ENCODE measurements at regions not wholly inside any gene's neighbourhood (a gene's known extent, or its start where the extent isn't known, plus 50 kb on each side); places are given as distances from the start of the nearest gene placed in this dataset.

GRCh38 chr21:35792569-35793305 lies 267.6 kb downstream of the SETD4 start:
- Histone ChIP-seq H3K27ac (ENCODE audit: low read depth, low read length) (no peak overlapping the region), H3K9me3 (ENCODE audit: low read length) (no peaks in the 10 kb centered on the region), H3K4me1 (ENCODE audit: insufficient read depth, low read length) (no peaks in the 10 kb centered on the region), H3K36me3 (ENCODE audit: insufficient read depth, low read length) (no peaks in the 10 kb centered on the region), H3K4me3 (ENCODE audit: low read length) (no peak overlapping the region), H3K27me3 (ENCODE audit: insufficient read depth, low read length, poor library complexity, severe bottlenecking) (no peaks in the 10 kb centered on the region)
- H3K36me3 Mint-ChIP-seq = peaks cover 0 to 3% (median 0%) of the 10 kb centered on the region in 3 donors
- no peak for DNase-seq
- CTCF ChIA-PET = no interaction called here
- peaks cover 6 to 23% of the 10 kb centered on the region in 2 donors for H3K27me3 Mint-ChIP-seq
- H3K27ac Mint-ChIP-seq = no peak overlapping the region
- H3K4me1 Mint-ChIP-seq = no peaks in the 10 kb centered on the region
- H3K9me3 Mint-ChIP-seq = peaks cover 0 to 7% (median 4%) of the 10 kb centered on the region in 5 donors
- no peak overlapping the region for H3K4me3 Mint-ChIP-seq
- POLR2A ChIA-PET = no interaction called here

- Mint-ChIP-seq H3K9me3 (peaks cover 0 to 7% (median 4%) of the 10 kb centered on the region in 5 donors), H3K4me3 (no peak overlapping the region)
These were observed 268.6 kb downstream of the SETD4 start for GRCh38 chr21:35791541-35792325.

GRCh38 chr21:35783721-35784120 lies 276.6 kb downstream of the SETD4 start:
- H3K4me3 Mint-ChIP-seq = no peak overlapping the region
- Histone ChIP-seq H3K4me3 (ENCODE audit: low read length) (no peak overlapping the region), H3K4me1 (ENCODE audit: insufficient read depth, low read length) (no peaks in the 10 kb centered on the region), H3K9me3 (ENCODE audit: low read length) (no peaks in the 10 kb centered on the region), H3K36me3 (ENCODE audit: insufficient read depth, low read length) (no peaks in the 10 kb centered on the region), H3K27ac (ENCODE audit: low read depth, low read length) (no peak overlapping the region), H3K27me3 (ENCODE audit: insufficient read depth, low read length, poor library complexity, severe bottlenecking) (no peaks in the 10 kb centered on the region)
- H3K9me3 Mint-ChIP-seq = peaks cover 0 to 3% (median 0%) of the 10 kb centered on the region in 5 donors
- H3K27ac Mint-ChIP-seq = no peak overlapping the region
- peaks cover 10 to 39% of the 10 kb centered on the region in 2 donors for H3K27me3 Mint-ChIP-seq
- H3K36me3 Mint-ChIP-seq = no peaks in the 10 kb centered on the region
- ChIA-PET CTCF (no interaction called here), POLR2A (no interaction called here)
- DNase-seq = no peak
- H3K4me1 Mint-ChIP-seq = no peaks in the 10 kb centered on the region

More at GRCh38 chr21:35791541-35792325, 268.6 kb downstream of the SETD4 start:
- H3K4me1 ChIP-seq (ENCODE audit: insufficient read depth, low read length) = no peaks in the 10 kb centered on the region
- no peak overlapping the region for H3K4me3 ChIP-seq (ENCODE audit: low read length)
- H3K4me1 Mint-ChIP-seq = no peaks in the 10 kb centered on the region
- POLR2A ChIA-PET = no interaction called here
- no peak overlapping the region for H3K27ac ChIP-seq (ENCODE audit: low read depth, low read length)
- peaks cover 0 to 3% (median 0%) of the 10 kb centered on the region in 3 donors for H3K36me3 Mint-ChIP-seq
- no peak for DNase-seq
- H3K27me3 ChIP-seq (ENCODE audit: insufficient read depth, low read length, poor library complexity, severe bottlenecking) = no peaks in the 10 kb centered on the region
- no peaks in the 10 kb centered on the region for H3K36me3 ChIP-seq (ENCODE audit: insufficient read depth, low read length)
- no peak overlapping the region for H3K27ac Mint-ChIP-seq
- CTCF ChIA-PET = no interaction called here
- H3K9me3 ChIP-seq (ENCODE audit: low read length) = no peaks in the 10 kb centered on the region
- H3K27me3 Mint-ChIP-seq = peaks cover 10 to 14% of the 10 kb centered on the region in 2 donors

GRCh38 chr21:35782667-35783066 lies 277.7 kb downstream of the SETD4 start:
- H3K36me3 ChIP-seq (ENCODE audit: insufficient read depth, low read length) = no peaks in the 10 kb centered on the region
- H3K27me3 ChIP-seq (ENCODE audit: insufficient read depth, low read length, poor library complexity, severe bottlenecking) = no peaks in the 10 kb centered on the region
- Mint-ChIP-seq H3K27ac (no peak overlapping the region), H3K4me3 (no peak overlapping the region), H3K9me3 (peaks cover 0 to 2% (median 0%) of the 10 kb centered on the region in 5 donors), H3K4me1 (no peaks in the 10 kb centered on the region), H3K36me3 (no peaks in the 10 kb centered on the region), H3K27me3 (peaks cover 12 to 50% of the 10 kb centered on the region in 2 donors)
- ChIA-PET POLR2A (no interaction called here), CTCF (no interaction called here)
- no peak overlapping the region for H3K4me3 ChIP-seq (ENCODE audit: low read length)
- no peak for DNase-seq
- H3K4me1 ChIP-seq (ENCODE audit: insufficient read depth, low read length) = no peaks in the 10 kb centered on the region
- H3K9me3 ChIP-seq (ENCODE audit: low read length) = no peaks in the 10 kb centered on the region
- H3K27ac ChIP-seq (ENCODE audit: low read depth, low read length) = no peak overlapping the region

- Mint-ChIP-seq H3K9me3 (peaks cover 0 to 4% (median 0%) of the 10 kb centered on the region in 5 donors), H3K4me3 (no peak overlapping the region), H3K36me3 (no peaks in the 10 kb centered on the region), H3K27ac (no peak overlapping the region), H3K27me3 (peaks cover 12 to 50% of the 10 kb centered on the region in 2 donors), H3K4me1 (no peaks in the 10 kb centered on the region)
- Histone ChIP-seq H3K36me3 (ENCODE audit: insufficient read depth, low read length) (no peaks in the 10 kb centered on the region), H3K27ac (ENCODE audit: low read depth, low read length) (no peak overlapping the region), H3K9me3 (ENCODE audit: low read length) (no peaks in the 10 kb centered on the region), H3K4me3 (ENCODE audit: low read length) (no peak overlapping the region), H3K4me1 (ENCODE audit: insufficient read depth, low read length) (no peaks in the 10 kb centered on the region), H3K27me3 (ENCODE audit: insufficient read depth, low read length, poor library complexity, severe bottlenecking) (no peaks in the 10 kb centered on the region)
- CTCF ChIA-PET = no interaction called here
- POLR2A ChIA-PET = no interaction called here
- no peak for DNase-seq
These were observed 279.3 kb downstream of the SETD4 start for GRCh38 chr21:35780983-35781382.

GRCh38 chr21:35779690-35780570 lies 280.4 kb downstream of the SETD4 start:
- no peak for DNase-seq
- Mint-ChIP-seq H3K9me3 (peaks cover 0 to 4% (median 0%) of the 10 kb centered on the region in 5 donors), H3K27ac (no peak overlapping the region), H3K27me3 (peaks cover 12 to 44% of the 10 kb centered on the region in 2 donors), H3K4me1 (no peaks in the 10 kb centered on the region), H3K36me3 (no peaks in the 10 kb centered on the region), H3K4me3 (no peak overlapping the region)
- Histone ChIP-seq H3K27ac (ENCODE audit: low read depth, low read length) (no peak overlapping the region), H3K4me3 (ENCODE audit: low read length) (no peak overlapping the region), H3K36me3 (ENCODE audit: insufficient read depth, low read length) (no peaks in the 10 kb centered on the region), H3K27me3 (ENCODE audit: insufficient read depth, low read length, poor library complexity, severe bottlenecking) (no peaks in the 10 kb centered on the region), H3K9me3 (ENCODE audit: low read length) (no peaks in the 10 kb centered on the region), H3K4me1 (ENCODE audit: insufficient read depth, low read length) (no peaks in the 10 kb centered on the region)
- POLR2A ChIA-PET = no interaction called here
- CTCF ChIA-PET = no interaction called here

- ChIA-PET CTCF (no interaction called here), POLR2A (no interaction called here)
- no peak overlapping the region for H3K4me3 Mint-ChIP-seq
- H3K4me3 ChIP-seq (ENCODE audit: low read length) = no peak overlapping the region
- no peak overlapping the region for H3K27ac ChIP-seq (ENCODE audit: low read depth, low read length)
- no peaks in the 10 kb centered on the region for H3K9me3 ChIP-seq (ENCODE audit: low read length)
- H3K36me3 ChIP-seq (ENCODE audit: insufficient read depth, low read length) = no peaks in the 10 kb centered on the region
- H3K27me3 Mint-ChIP-seq = peaks cover 10 to 49% of the 10 kb centered on the region in 2 donors
- H3K27me3 ChIP-seq (ENCODE audit: insufficient read depth, low read length, poor library complexity, severe bottlenecking) = no peaks in the 10 kb centered on the region
- peaks cover 0 to 4% (median 0%) of the 10 kb centered on the region in 5 donors for H3K9me3 Mint-ChIP-seq
- H3K36me3 Mint-ChIP-seq = no peaks in the 10 kb centered on the region
- no peaks in the 10 kb centered on the region for H3K4me1 Mint-ChIP-seq
- no peak overlapping the region for H3K27ac Mint-ChIP-seq
- no peaks in the 10 kb centered on the region for H3K4me1 ChIP-seq (ENCODE audit: insufficient read depth, low read length)
- no peak for DNase-seq
These were observed 281.2 kb downstream of the SETD4 start for GRCh38 chr21:35779167-35779566.

- H3K4me3 ChIP-seq (ENCODE audit: low read length) = no peak overlapping the region
- no peaks in the 10 kb centered on the region for H3K36me3 ChIP-seq (ENCODE audit: insufficient read depth, low read length)
- POLR2A ChIA-PET = no interaction called here
- Mint-ChIP-seq H3K27me3 (peaks cover 10 to 47% of the 10 kb centered on the region in 2 donors), H3K27ac (no peak overlapping the region), H3K4me1 (no peaks in the 10 kb centered on the region), H3K4me3 (no peak overlapping the region), H3K9me3 (peaks cover 0 to 4% (median 0%) of the 10 kb centered on the region in 5 donors), H3K36me3 (no peaks in the 10 kb centered on the region)
- no peak overlapping the region for H3K27ac ChIP-seq (ENCODE audit: low read depth, low read length)
- H3K9me3 ChIP-seq (ENCODE audit: low read length) = no peaks in the 10 kb centered on the region
- H3K4me1 ChIP-seq (ENCODE audit: insufficient read depth, low read length) = no peaks in the 10 kb centered on the region
- no peaks in the 10 kb centered on the region for H3K27me3 ChIP-seq (ENCODE audit: insufficient read depth, low read length, poor library complexity, severe bottlenecking)
- DNase-seq = no peak
- CTCF ChIA-PET = no interaction called here
These were observed 283.2 kb downstream of the SETD4 start for GRCh38 chr21:35777081-35777480.

Measured in CD8-positive, alpha-beta memory T cell (primary cell).